ENCODE measurements at regions not wholly inside any gene's neighbourhood (a gene's known extent, or its start where the extent isn't known, plus 50 kb on each side); places are given as distances from the start of the nearest gene placed in this dataset.

DNA sequence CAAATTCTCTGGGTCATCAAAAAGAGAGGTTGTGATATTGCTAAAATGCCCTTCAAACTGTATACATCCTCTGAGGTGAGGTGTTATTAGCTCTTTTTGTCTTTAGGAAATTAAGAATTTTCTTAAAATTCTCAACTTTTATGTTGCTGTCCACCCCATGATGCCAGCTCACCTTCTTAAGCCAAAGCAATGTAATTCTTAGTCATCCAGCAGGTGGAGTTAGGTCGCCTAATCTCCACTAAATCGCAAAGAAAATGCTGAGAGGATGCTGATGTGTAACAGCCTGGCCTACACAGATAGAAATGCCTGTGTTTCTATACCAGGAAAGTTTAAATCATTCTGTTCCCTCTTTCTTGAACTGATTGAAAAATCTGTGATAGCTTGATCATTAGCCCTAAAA lies 770.2 kb upstream of the ALCAM start:
- Histone ChIP-seq H3K4me3 (ENCODE audit: low read depth, low read length) (no peak overlapping the region), H3K27me3 (ENCODE audit: insufficient read depth, low read depth, severe bottlenecking) (no peaks in the 10 kb centered on the region), H3K36me3 (no peaks in the 10 kb centered on the region), H3K27ac (no peak overlapping the region), H3K9me3 (ENCODE audit: severe bottlenecking) (no peaks in the 10 kb centered on the region)
- DNase-seq, result peak; percentile 15
- TF ChIP-seq, protein P1, sequence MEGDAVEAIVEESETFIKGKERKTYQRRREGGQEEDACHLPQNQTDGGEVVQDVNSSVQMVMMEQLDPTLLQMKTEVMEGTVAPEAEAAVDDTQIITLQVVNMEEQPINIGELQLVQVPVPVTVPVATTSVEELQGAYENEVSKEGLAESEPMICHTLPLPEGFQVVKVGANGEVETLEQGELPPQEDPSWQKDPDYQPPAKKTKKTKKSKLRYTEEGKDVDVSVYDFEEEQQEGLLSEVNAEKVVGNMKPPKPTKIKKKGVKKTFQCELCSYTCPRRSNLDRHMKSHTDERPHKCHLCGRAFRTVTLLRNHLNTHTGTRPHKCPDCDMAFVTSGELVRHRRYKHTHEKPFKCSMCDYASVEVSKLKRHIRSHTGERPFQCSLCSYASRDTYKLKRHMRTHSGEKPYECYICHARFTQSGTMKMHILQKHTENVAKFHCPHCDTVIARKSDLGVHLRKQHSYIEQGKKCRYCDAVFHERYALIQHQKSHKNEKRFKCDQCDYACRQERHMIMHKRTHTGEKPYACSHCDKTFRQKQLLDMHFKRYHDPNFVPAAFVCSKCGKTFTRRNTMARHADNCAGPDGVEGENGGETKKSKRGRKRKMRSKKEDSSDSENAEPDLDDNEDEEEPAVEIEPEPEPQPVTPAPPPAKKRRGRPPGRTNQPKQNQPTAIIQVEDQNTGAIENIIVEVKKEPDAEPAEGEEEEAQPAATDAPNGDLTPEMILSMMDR (IDR thresholded peaks at IDR 0.05; ENCODE audit: low read depth, low read length), result peak; percentile 59

GRCh38 chr3:104598848-104599511 lies 767.7 kb upstream of the ALCAM start:
- Histone ChIP-seq H3K27ac (no peak overlapping the region), H3K36me3 (no peaks in the 10 kb centered on the region), H3K4me3 (ENCODE audit: low read depth, low read length) (no peak overlapping the region), H3K27me3 (ENCODE audit: insufficient read depth, low read depth, severe bottlenecking) (no peaks in the 10 kb centered on the region), H3K9me3 (ENCODE audit: severe bottlenecking) (no peaks in the 10 kb centered on the region)
- no peak for DNase-seq
- TF ChIP-seq, protein P1 (IDR thresholded peaks at IDR 0.05; ENCODE audit: low read depth, low read length), result no peak

- no peak overlapping the region for H3K27ac ChIP-seq
- H3K27me3 ChIP-seq (ENCODE audit: insufficient read depth, low read depth, severe bottlenecking), result no peaks in the 10 kb centered on the region
- DNase-seq, result no peak
- TF ChIP-seq, protein P1 (IDR thresholded peaks at IDR 0.05; ENCODE audit: low read depth, low read length), result 0 out of 2 replicates have a peak, but pooled peaks have one; percentile 5
- no peak overlapping the region for H3K4me3 ChIP-seq (ENCODE audit: low read depth, low read length)
- no peaks in the 10 kb centered on the region for H3K36me3 ChIP-seq
- H3K9me3 ChIP-seq (ENCODE audit: severe bottlenecking), result no peaks in the 10 kb centered on the region
These were observed 762.2 kb upstream of the ALCAM start for GRCh38 chr3:104604326-104605010.

DNA sequence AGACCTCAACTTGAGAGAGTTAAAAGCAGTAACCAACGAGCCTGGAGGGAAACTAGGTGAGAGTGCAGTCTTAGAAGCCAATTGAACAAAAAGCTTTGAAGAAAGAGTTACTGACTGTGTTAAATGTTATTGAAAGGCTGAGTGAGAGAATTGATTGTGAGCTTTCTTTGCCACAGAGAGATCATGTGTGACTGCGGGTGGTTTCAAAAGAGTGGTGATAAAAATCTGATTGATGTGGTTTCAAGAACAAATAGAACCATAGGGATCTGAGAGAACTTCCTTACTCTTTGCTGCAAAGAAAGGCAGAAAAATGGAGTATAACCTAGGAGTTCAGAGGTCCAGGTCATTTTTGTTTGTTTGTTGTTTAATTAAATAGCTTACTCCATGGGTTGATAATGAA lies 759.9 kb upstream of the ALCAM start:
- no peak overlapping the region for H3K4me3 ChIP-seq (ENCODE audit: low read depth, low read length)
- no peaks in the 10 kb centered on the region for H3K27me3 ChIP-seq (ENCODE audit: insufficient read depth, low read depth, severe bottlenecking)
- H3K36me3 ChIP-seq, result no peaks in the 10 kb centered on the region
- DNase-seq, result no peak
- TF ChIP-seq, protein P1 (IDR thresholded peaks at IDR 0.05; ENCODE audit: low read depth, low read length), result no peak
- no peaks in the 10 kb centered on the region for H3K9me3 ChIP-seq (ENCODE audit: severe bottlenecking)
- no peak overlapping the region for H3K27ac ChIP-seq

GRCh38 chr3:104610730-104611652 lies 755.7 kb upstream of the ALCAM start:
- Histone ChIP-seq H3K27me3 (ENCODE audit: insufficient read depth, low read depth, severe bottlenecking) (no peaks in the 10 kb centered on the region), H3K4me3 (ENCODE audit: low read depth, low read length) (no peak overlapping the region), H3K36me3 (no peaks in the 10 kb centered on the region), H3K27ac (no peak overlapping the region), H3K9me3 (ENCODE audit: severe bottlenecking) (no peaks in the 10 kb centered on the region)
- TF ChIP-seq, protein P1 (IDR thresholded peaks at IDR 0.05; ENCODE audit: low read depth, low read length), result no peak
- DNase-seq, result no peak
